ENCODE measurements at regions not wholly inside any gene's neighbourhood (a gene's known extent, or its start where the extent isn't known, plus 50 kb on each side); places are given as distances from the start of the nearest gene placed in this dataset.

GRCh38 chr6:122859676-122860075 lies 70.6 kb downstream of the SMPDL3A start:
- Histone ChIP-seq H3K27me3 (no peaks in the 10 kb centered on the region), H3K36me3 (replicated peaks in 1 of 2; ENCODE audit: insufficient read depth in 1 of 2, low read depth in 2 of 2) (no peaks in the 10 kb centered on the region), H3K9me3 (no peaks in the 10 kb centered on the region), H3K4me1 (no peaks in the 10 kb centered on the region), H3K4me3 (no peak overlapping the region), H3K27ac (no peak overlapping the region)
- ATAC-seq (no peak), DNase-seq (no peak)
- no peak for TF ChIP-seq POLR2A (IDR thresholded peaks at IDR 0.05)
- TF ChIP-seq CTCF (IDR thresholded peaks at IDR 0.05) = no peak
- intact Hi-C loops (cut with DNase I) = loop anchor here (10.0 kb wide), 1 partner anchor 455 kb away; no protein-coding TSS in a partner anchor
- WGBS, 2 donors = 73 to 76% methylated on average over 6 of the region's 6 CpGs

- DNase-seq = no peak
- 27 to 48% methylated on average over 1 of the region's 1 CpG for WGBS, 2 donors
- ATAC-seq = no peak
- intact Hi-C loops (cut with DNase I) = loop anchor here (10.0 kb wide), 1 partner anchor 453 kb away; no protein-coding TSS in a partner anchor
- Histone ChIP-seq H3K4me1 (no peaks in the 10 kb centered on the region), H3K36me3 (replicated peaks in 1 of 2; ENCODE audit: insufficient read depth in 1 of 2, low read depth in 2 of 2) (no peaks in the 10 kb centered on the region), H3K4me3 (no peak overlapping the region), H3K27me3 (no peaks in the 10 kb centered on the region), H3K9me3 (no peaks in the 10 kb centered on the region), H3K27ac (no peak overlapping the region)
- no peak for TF ChIP-seq POLR2A (IDR thresholded peaks at IDR 0.05)
Observed at GRCh38 chr6:122861594-122861993, 72.5 kb downstream of the SMPDL3A start.

- Histone ChIP-seq H3K27me3 (no peaks in the 10 kb centered on the region), H3K27ac (no peak overlapping the region), H3K9me3 (no peaks in the 10 kb centered on the region), H3K36me3 (replicated peaks in 1 of 2; ENCODE audit: insufficient read depth in 1 of 2, low read depth in 2 of 2) (no peaks in the 10 kb centered on the region), H3K4me3 (no peak overlapping the region), H3K4me1 (no peaks in the 10 kb centered on the region)
- DNase-seq (no peak), ATAC-seq (no peak)
- no peak for TF ChIP-seq CTCF (IDR thresholded peaks at IDR 0.05)
- TF ChIP-seq POLR2A (IDR thresholded peaks at IDR 0.05) = no peak
- intact Hi-C loops (cut with DNase I) = loop anchor here (10.0 kb wide), 1 partner anchor 447 kb away; no protein-coding TSS in a partner anchor
Observed at GRCh38 chr6:122868137-122868536, 79.1 kb downstream of the SMPDL3A start.

GRCh38 chr6:122869437-122870024 lies 80.5 kb downstream of the SMPDL3A start:
- intact Hi-C loops (cut with DNase I) = loop anchor here (10.0 kb wide), 1 partner anchor 445 kb away; no protein-coding TSS in a partner anchor
- TF ChIP-seq POLR2A (IDR thresholded peaks at IDR 0.05) (no peak), CTCF (IDR thresholded peaks at IDR 0.05) (peak; percentile 33 to 76 (median 72))
- no peak overlapping the region for H3K4me3 ChIP-seq
- ATAC-seq (peak; percentile 93), DNase-seq (peak; percentile 32 to 59 (median 40))
- H3K36me3 ChIP-seq (replicated peaks in 1 of 2; ENCODE audit: insufficient read depth in 1 of 2, low read depth in 2 of 2) = no peaks in the 10 kb centered on the region
- H3K27me3 ChIP-seq = no peaks in the 10 kb centered on the region
- no peak overlapping the region for H3K27ac ChIP-seq
- H3K9me3 ChIP-seq = no peaks in the 10 kb centered on the region
- H3K4me1 ChIP-seq = no peaks in the 10 kb centered on the region

GRCh38 chr6:122871079-122871478 lies 82.0 kb downstream of the SMPDL3A start:
- TF ChIP-seq POLR2A (IDR thresholded peaks at IDR 0.05) = no peak
- no peak for TF ChIP-seq CTCF (IDR thresholded peaks at IDR 0.05)
- H3K9me3 ChIP-seq = no peaks in the 10 kb centered on the region
- H3K27ac ChIP-seq = no peak overlapping the region
- no peaks in the 10 kb centered on the region for H3K4me1 ChIP-seq
- DNase-seq (no peak), ATAC-seq (no peak)
- no peaks in the 10 kb centered on the region for H3K36me3 ChIP-seq (replicated peaks in 1 of 2; ENCODE audit: insufficient read depth in 1 of 2, low read depth in 2 of 2)
- intact Hi-C loops (cut with DNase I) = no loop called here
- 92 to 100% methylated on average over 1 of the region's 1 CpG for WGBS, 2 donors
- H3K27me3 ChIP-seq = no peaks in the 10 kb centered on the region
- H3K4me3 ChIP-seq = no peak overlapping the region

Measured in body of pancreas (tissue), 4 donors.